ENCODE measurements at regions not wholly inside any gene's neighbourhood (a gene's known extent, or its start where the extent isn't known, plus 50 kb on each side); places are given as distances from the start of the nearest gene placed in this dataset.
"Not testable (repeated sequence)": the region's sequence is repeated elsewhere in the genome, so short reads cannot be mapped to it uniquely, and the experiment has no call there.

- TF ChIP-seq, protein P1, sequence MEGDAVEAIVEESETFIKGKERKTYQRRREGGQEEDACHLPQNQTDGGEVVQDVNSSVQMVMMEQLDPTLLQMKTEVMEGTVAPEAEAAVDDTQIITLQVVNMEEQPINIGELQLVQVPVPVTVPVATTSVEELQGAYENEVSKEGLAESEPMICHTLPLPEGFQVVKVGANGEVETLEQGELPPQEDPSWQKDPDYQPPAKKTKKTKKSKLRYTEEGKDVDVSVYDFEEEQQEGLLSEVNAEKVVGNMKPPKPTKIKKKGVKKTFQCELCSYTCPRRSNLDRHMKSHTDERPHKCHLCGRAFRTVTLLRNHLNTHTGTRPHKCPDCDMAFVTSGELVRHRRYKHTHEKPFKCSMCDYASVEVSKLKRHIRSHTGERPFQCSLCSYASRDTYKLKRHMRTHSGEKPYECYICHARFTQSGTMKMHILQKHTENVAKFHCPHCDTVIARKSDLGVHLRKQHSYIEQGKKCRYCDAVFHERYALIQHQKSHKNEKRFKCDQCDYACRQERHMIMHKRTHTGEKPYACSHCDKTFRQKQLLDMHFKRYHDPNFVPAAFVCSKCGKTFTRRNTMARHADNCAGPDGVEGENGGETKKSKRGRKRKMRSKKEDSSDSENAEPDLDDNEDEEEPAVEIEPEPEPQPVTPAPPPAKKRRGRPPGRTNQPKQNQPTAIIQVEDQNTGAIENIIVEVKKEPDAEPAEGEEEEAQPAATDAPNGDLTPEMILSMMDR (IDR thresholded peaks at IDR 0.05; ENCODE audit: low read depth, low read length): not testable (repeated sequence)
- not testable (repeated sequence) for TF ChIP-seq EZH2phosphoT487 (IDR thresholded peaks at IDR 0.05; ENCODE audit: low read depth)
Observed at GRCh38 chr17:43289670-43290069, 55.9 kb upstream of the RNU2-1 start.

All from OCI-LY3 (cell line).